ENCODE measurements at regions not wholly inside any gene's neighbourhood (a gene's known extent, or its start where the extent isn't known, plus 50 kb on each side); places are given as distances from the start of the nearest gene placed in this dataset.

GRCh38 chr1:239633432-239633831, 247.1 kb downstream of the CHRM3 start:
- Histone ChIP-seq H3K9me3 (ENCODE audit: control insufficient read depth, insufficient read depth, low read depth, low read length) (no peaks in the 10 kb centered on the region), H3K36me3 (ENCODE audit: control insufficient read depth, insufficient read depth, low read length) (no peaks in the 10 kb centered on the region), H3K27ac (ENCODE audit: insufficient read depth, low read length) (no peak overlapping the region), H4K20me1 (ENCODE audit: control insufficient read depth, extremely low read depth, insufficient read depth, low read length) (no peaks in the 10 kb centered on the region), H3K27me3 (ENCODE audit: control insufficient read depth, insufficient read depth, low read length) (no peaks in the 10 kb centered on the region), H2AFZ (ENCODE audit: low read length) (no peak overlapping the region), H3K4me1 (ENCODE audit: control insufficient read depth, extremely low read depth, insufficient read depth, low read length) (no peaks in the 10 kb centered on the region), H3K4me3 (replicated peaks in 1 of 4; ENCODE audit: control extremely low read depth in 1 of 4, insufficient read depth in 1 of 4, low read depth in 3 of 4, low read length in 4 of 4) (no peak overlapping the region), H3K79me2 (ENCODE audit: control insufficient read depth, insufficient read depth, low read length) (no peaks in the 10 kb centered on the region), H3K9ac (ENCODE audit: insufficient read depth, low read length) (no peak overlapping the region), H3K4me2 (ENCODE audit: extremely low read depth, insufficient read depth, low read length) (no peak overlapping the region)
- no peak for DNase-seq (ENCODE audit: low read depth in 2 of 2)
- TF ChIP-seq EZH2 (IDR thresholded peaks at IDR 0.05; ENCODE audit: low read length, missing control alignments): no peak
- TF ChIP-seq CTCF (conservative IDR thresholded peaks at IDR 0.05 in 1 of 2, IDR thresholded peaks at IDR 0.05 in 1 of 2; ENCODE audit: low read depth in 1 of 2, low read length in 2 of 2): no peak

GRCh38 chr1:239635276-239635675, 248.9 kb downstream of the CHRM3 start:
- Histone ChIP-seq H2AFZ (ENCODE audit: low read length) (no peak overlapping the region), H3K27me3 (ENCODE audit: control insufficient read depth, insufficient read depth, low read length) (no peaks in the 10 kb centered on the region), H3K9me3 (ENCODE audit: control insufficient read depth, insufficient read depth, low read depth, low read length) (no peaks in the 10 kb centered on the region), H3K4me1 (ENCODE audit: control insufficient read depth, extremely low read depth, insufficient read depth, low read length) (no peaks in the 10 kb centered on the region), H3K4me3 (replicated peaks in 1 of 4; ENCODE audit: control extremely low read depth in 1 of 4, insufficient read depth in 1 of 4, low read depth in 3 of 4, low read length in 4 of 4) (no peak overlapping the region), H3K9ac (ENCODE audit: insufficient read depth, low read length) (no peak overlapping the region), H4K20me1 (ENCODE audit: control insufficient read depth, extremely low read depth, insufficient read depth, low read length) (no peaks in the 10 kb centered on the region), H3K79me2 (ENCODE audit: control insufficient read depth, insufficient read depth, low read length) (no peaks in the 10 kb centered on the region), H3K36me3 (ENCODE audit: control insufficient read depth, insufficient read depth, low read length) (no peaks in the 10 kb centered on the region), H3K27ac (ENCODE audit: insufficient read depth, low read length) (no peak overlapping the region), H3K4me2 (ENCODE audit: extremely low read depth, insufficient read depth, low read length) (no peak overlapping the region)
- TF ChIP-seq EZH2 (IDR thresholded peaks at IDR 0.05; ENCODE audit: low read length, missing control alignments) (no peak), CTCF (conservative IDR thresholded peaks at IDR 0.05 in 1 of 2, IDR thresholded peaks at IDR 0.05 in 1 of 2; ENCODE audit: low read depth in 1 of 2, low read length in 2 of 2) (no peak)
- DNase-seq (ENCODE audit: low read depth in 2 of 2): no peak

DNA sequence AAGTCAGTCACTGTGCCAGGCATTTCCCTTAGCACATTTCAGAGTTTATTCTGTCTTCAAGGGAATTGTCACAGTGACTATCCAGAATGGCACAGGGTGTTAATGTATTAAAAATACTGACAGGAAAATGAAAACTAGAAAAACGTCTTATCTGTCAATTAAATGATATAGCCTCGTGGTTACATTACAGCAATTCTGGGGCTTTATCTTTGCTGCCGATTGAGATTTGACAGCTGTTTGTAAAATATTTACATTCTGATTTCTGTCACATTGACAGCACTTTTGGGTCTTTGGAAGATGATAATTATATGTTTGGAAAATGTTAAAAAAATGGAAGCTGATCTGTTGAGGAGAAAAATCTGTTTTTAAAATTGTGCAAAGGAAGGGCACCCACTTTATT, 250.0 kb downstream of the CHRM3 start:
- Histone ChIP-seq H3K9ac (ENCODE audit: insufficient read depth, low read length) (no peak overlapping the region), H3K27me3 (ENCODE audit: control insufficient read depth, insufficient read depth, low read length) (no peaks in the 10 kb centered on the region), H3K4me2 (ENCODE audit: extremely low read depth, insufficient read depth, low read length) (no peak overlapping the region), H3K9me3 (ENCODE audit: control insufficient read depth, insufficient read depth, low read depth, low read length) (no peaks in the 10 kb centered on the region), H3K4me1 (ENCODE audit: control insufficient read depth, extremely low read depth, insufficient read depth, low read length) (no peaks in the 10 kb centered on the region), H3K79me2 (ENCODE audit: control insufficient read depth, insufficient read depth, low read length) (no peaks in the 10 kb centered on the region), H4K20me1 (ENCODE audit: control insufficient read depth, extremely low read depth, insufficient read depth, low read length) (no peaks in the 10 kb centered on the region), H3K27ac (ENCODE audit: insufficient read depth, low read length) (no peak overlapping the region), H3K4me3 (replicated peaks in 1 of 4; ENCODE audit: control extremely low read depth in 1 of 4, insufficient read depth in 1 of 4, low read depth in 3 of 4, low read length in 4 of 4) (no peak overlapping the region), H2AFZ (ENCODE audit: low read length) (no peak overlapping the region), H3K36me3 (ENCODE audit: control insufficient read depth, insufficient read depth, low read length) (no peaks in the 10 kb centered on the region)
- no peak for DNase-seq (ENCODE audit: low read depth in 2 of 2)
- no peak for TF ChIP-seq CTCF (conservative IDR thresholded peaks at IDR 0.05 in 1 of 2, IDR thresholded peaks at IDR 0.05 in 1 of 2; ENCODE audit: low read depth in 1 of 2, low read length in 2 of 2)
- TF ChIP-seq EZH2 (IDR thresholded peaks at IDR 0.05; ENCODE audit: low read length, missing control alignments): no peak
